ENCODE measurements at regions not wholly inside any gene's neighbourhood (a gene's known extent, or its start where the extent isn't known, plus 50 kb on each side); places are given as distances from the start of the nearest gene placed in this dataset.

GRCh38 chr5:89117124-89117644 is 234.2 kb upstream of the MEF2C start:
- no peak overlapping the region for H3K4me3 ChIP-seq (ENCODE audit: low read depth, poor library complexity, severe bottlenecking)
- WGBS, 2 donors: 61 to 70% methylated on average over 1 of the region's 1 CpG
- TF ChIP-seq CTCF (IDR thresholded peaks at IDR 0.05) (no peak), POLR2A (IDR thresholded peaks at IDR 0.05) (no peak)
- intact Hi-C loops (cut with DNase I; ENCODE audit: low total_unique reads): no loop called here
- DNase-seq (ENCODE audit: low spot score in 2 of 2): no peak

- 57 to 68% methylated on average over 4 of the region's 4 CpGs for WGBS, 2 donors
- intact Hi-C loops (cut with DNase I; ENCODE audit: low total_unique reads): no loop called here
- TF ChIP-seq POLR2A (IDR thresholded peaks at IDR 0.05) (no peak), CTCF (IDR thresholded peaks at IDR 0.05) (no peak)
- H3K4me3 ChIP-seq (ENCODE audit: low read depth, poor library complexity, severe bottlenecking): no peak overlapping the region
- DNase-seq (ENCODE audit: low spot score in 2 of 2): no peak
Measured at GRCh38 chr5:89110916-89111646, 228.1 kb upstream of the MEF2C start.

GRCh38 chr5:89106480-89106879 is 223.5 kb upstream of the MEF2C start:
- intact Hi-C loops (cut with DNase I; ENCODE audit: low total_unique reads): no loop called here
- WGBS, 2 donors: 45 to 53% methylated on average over 1 of the region's 1 CpG
- H3K4me3 ChIP-seq (ENCODE audit: low read depth, poor library complexity, severe bottlenecking): no peak overlapping the region
- DNase-seq (ENCODE audit: low spot score in 2 of 2): no peak
- TF ChIP-seq POLR2A (IDR thresholded peaks at IDR 0.05) (no peak), CTCF (IDR thresholded peaks at IDR 0.05) (no peak)

DNA sequence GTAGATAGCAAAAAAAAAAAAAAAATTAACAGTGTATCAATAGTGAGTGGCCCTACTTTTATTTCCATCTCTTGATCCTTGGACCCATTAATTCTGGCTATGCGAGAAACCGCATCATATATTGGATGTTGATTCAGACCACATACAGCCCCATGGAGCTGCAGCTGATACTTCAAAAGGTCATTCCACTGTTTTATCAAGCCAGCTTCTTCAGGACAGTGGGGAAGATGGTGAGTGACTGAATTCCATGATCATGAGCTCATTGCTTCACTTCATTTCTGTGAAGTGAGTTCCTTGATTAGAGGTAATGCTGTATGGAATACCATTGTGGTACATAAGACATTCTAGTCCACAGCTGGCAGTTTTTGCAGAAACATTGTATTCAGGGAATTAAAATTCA is 222.9 kb upstream of the MEF2C start:
- no peak for TF ChIP-seq CTCF (IDR thresholded peaks at IDR 0.05)
- TF ChIP-seq POLR2A (IDR thresholded peaks at IDR 0.05): no peak
- DNase-seq (ENCODE audit: low spot score in 2 of 2): no peak
- 100% methylated on average over 2 of the region's 2 CpGs for WGBS, 2 donors
- H3K4me3 ChIP-seq (ENCODE audit: low read depth, poor library complexity, severe bottlenecking): no peak overlapping the region
- intact Hi-C loops (cut with DNase I; ENCODE audit: low total_unique reads): no loop called here

DNA sequence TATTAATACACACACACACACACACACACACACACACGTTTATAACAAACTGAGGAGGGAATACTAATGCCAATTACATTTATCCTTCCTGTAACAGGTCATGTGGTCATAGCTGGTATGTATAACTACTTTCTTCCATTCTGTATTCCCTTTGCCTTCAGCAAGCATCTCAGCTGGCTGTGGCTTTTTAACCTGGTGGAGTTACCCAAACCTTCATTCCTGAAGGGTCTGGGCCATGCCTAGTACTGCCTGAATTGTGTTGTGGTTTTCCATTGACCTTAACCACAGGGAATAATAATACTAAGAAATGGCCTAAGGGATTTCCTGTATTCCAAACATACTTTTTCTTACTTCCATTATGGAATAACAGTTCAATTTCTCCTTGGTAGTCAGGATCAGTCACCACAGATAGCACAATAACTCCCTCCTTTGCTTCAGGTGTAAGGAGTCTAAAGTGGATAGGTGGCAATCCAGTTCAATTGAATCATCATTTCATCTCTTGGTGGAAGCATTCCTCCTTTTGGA is 222.2 kb upstream of the MEF2C start:
- no peak overlapping the region for H3K4me3 ChIP-seq (ENCODE audit: low read depth, poor library complexity, severe bottlenecking)
- TF ChIP-seq POLR2A (IDR thresholded peaks at IDR 0.05) (no peak), CTCF (IDR thresholded peaks at IDR 0.05) (no peak)
- WGBS, 2 donors: 0 to 74% methylated on average over 1 of the region's 1 CpG
- intact Hi-C loops (cut with DNase I; ENCODE audit: low total_unique reads): no loop called here
- DNase-seq (ENCODE audit: low spot score in 2 of 2): no peak
